ENCODE measurements at regions not wholly inside any gene's neighbourhood (a gene's known extent, or its start where the extent isn't known, plus 50 kb on each side); places are given as distances from the start of the nearest gene placed in this dataset.

- Histone ChIP-seq H3K36me3 (no peaks in the 10 kb centered on the region), H3K27me3 (replicated peaks in 1 of 7) (no peaks in the 10 kb centered on the region), H3K4me1 (peaks cover 0 to 11% (median 0%) of the 10 kb centered on the region in 6 donors), H3K27ac (no peak overlapping the region), H3K4me3 (no peak overlapping the region), H3K9me3 (peaks cover 0 to 15% (median 4%) of the 10 kb centered on the region in 8 donors)
- TF ChIP-seq POLR2AphosphoS5 (IDR thresholded peaks at IDR 0.05), result no peak
- no peak for TF ChIP-seq POLR2A (IDR thresholded peaks at IDR 0.05)
- TF ChIP-seq CTCF (IDR thresholded peaks at IDR 0.05 in 8 of 11, conservative IDR thresholded peaks at IDR 0.05 in 3 of 11), result no peak
- no peak for DNase-seq
- intact Hi-C loops (cut with DNase I; ENCODE audit: low total_unique reads), result no loop called here
Measured at GRCh38 chr10:92773776-92774175, 74.5 kb upstream of the EXOC6 start.

- Histone ChIP-seq H3K4me3 (no peak overlapping the region), H3K9me3 (no peaks in the 10 kb centered on the region), H3K27me3 (replicated peaks in 1 of 7) (no peaks in the 10 kb centered on the region), H3K36me3 (no peaks in the 10 kb centered on the region), H3K27ac (no peak overlapping the region), H3K4me1 (peaks cover 0 to 7% (median 0%) of the 10 kb centered on the region in 6 donors)
- DNase-seq, result no peak
- no peak for TF ChIP-seq POLR2A (IDR thresholded peaks at IDR 0.05)
- TF ChIP-seq CTCF (IDR thresholded peaks at IDR 0.05 in 8 of 11, conservative IDR thresholded peaks at IDR 0.05 in 3 of 11), result no peak
- no peak for TF ChIP-seq POLR2AphosphoS5 (IDR thresholded peaks at IDR 0.05)
- 89 to 100% (median 91%) methylated on average over 1 of the region's 1 CpG for WGBS, 5 donors
- intact Hi-C loops (cut with DNase I; ENCODE audit: low total_unique reads), result no loop called here
Measured at GRCh38 chr10:92778091-92778490, 70.2 kb upstream of the EXOC6 start.

GRCh38 chr10:92785118-92785517 lies 63.2 kb upstream of the EXOC6 start:
- Histone ChIP-seq H3K36me3 (no peaks in the 10 kb centered on the region), H3K27me3 (replicated peaks in 1 of 7) (no peaks in the 10 kb centered on the region), H3K4me1 (peaks cover 5 to 34% (median 26%) of the 10 kb centered on the region in 6 donors), H3K9me3 (no peaks in the 10 kb centered on the region), H3K4me3 (no peak overlapping the region), H3K27ac (no peak overlapping the region)
- 73 to 86% (median 80%) methylated on average over 7 of the region's 7 CpGs for WGBS, 5 donors
- no peak for TF ChIP-seq POLR2A (IDR thresholded peaks at IDR 0.05)
- no peak for DNase-seq
- intact Hi-C loops (cut with DNase I; ENCODE audit: low total_unique reads), result no loop called here

GRCh38 chr10:92787557-92788152 lies 60.7 kb upstream of the EXOC6 start:
- Histone ChIP-seq H3K27me3 (replicated peaks in 1 of 7) (no peaks in the 10 kb centered on the region), H3K9me3 (no peaks in the 10 kb centered on the region), H3K36me3 (no peaks in the 10 kb centered on the region), H3K4me1 (peaks cover 11 to 48% (median 34%) of the 10 kb centered on the region in 6 donors), H3K27ac (peak overlapping the region in 4 of 8 donors; percentile 5 to 18 (median 16)), H3K4me3 (no peak overlapping the region)
- no peak for DNase-seq
- WGBS, 5 donors, result 56 to 67% (median 64%) methylated on average over 11 of the region's 11 CpGs
- intact Hi-C loops (cut with DNase I; ENCODE audit: low total_unique reads), result no loop called here
- TF ChIP-seq POLR2AphosphoS5 (IDR thresholded peaks at IDR 0.05) (peak in 1 of 3 donors; percentile 33), POLR2A (IDR thresholded peaks at IDR 0.05) (no peak), CTCF (IDR thresholded peaks at IDR 0.05 in 8 of 11, conservative IDR thresholded peaks at IDR 0.05 in 3 of 11) (no peak)

All from spleen (tissue), 11 donors.